Gastrocnemius medialis (tissue), 4 donors: ENCODE measurements at regions not wholly inside any gene's neighbourhood (a gene's known extent, or its start where the extent isn't known, plus 50 kb on each side); places are given as distances from the start of the nearest gene placed in this dataset.
"Not testable (repeated sequence)": the region's sequence is repeated elsewhere in the genome, so short reads cannot be mapped to it uniquely, and the experiment has no call there.

Source experiments
- ATAC-seq, 2 donors: fragments of 150-250 bp; one replicate each; pipeline ENCODE4 v1.9.1; 2016
- DNase-seq, 2 donors: peaks; one replicate each; pipeline ENCODE4 v3.0.0-alpha.2; 2019
- H3K27ac ChIP-seq, 4 donors: fragments of 200-600 bp; sonication (generic); 1 replicate in 1 of 4; 2 replicates in 3 of 4; pipeline ENCODE4 v1.5.1; 2016 to 2018; ENCODE audit warnings: mild to moderate bottlenecking in 2 of 4, moderate library complexity in 1 of 4
- H3K27me3 ChIP-seq, 3 donors: fragments of 200-600 bp; sonication (generic) in 2 of 3; 1 replicate in 1 of 3; 2 replicates in 2 of 3; pipeline versions ENCODE4 v1.5.1 to v1.6.0; 2016 to 2019; ENCODE audit warnings: mild to moderate bottlenecking in 1 of 3, moderate library complexity in 1 of 3
- H3K36me3 ChIP-seq, 2 donors: fragments of 200-600 bp; sonication (generic) in 1 of 2; one replicate each; pipeline ENCODE4 v1.5.1; 2017 to 2018
- H3K4me1 ChIP-seq, 2 donors: fragments of 200-600 bp; sonication (generic) in 1 of 2; one replicate each; pipeline ENCODE4 v1.5.1; 2016 to 2017; ENCODE audit warnings: mild to moderate bottlenecking in 2 of 2
- H3K4me3 ChIP-seq, 4 donors: fragments of 200-600 bp; sonication (generic) in 3 of 4; 1 replicate in 1 of 4; 2 replicates in 3 of 4; pipeline ENCODE4 v1.5.1; 2016 to 2019; ENCODE audit warnings: mild to moderate bottlenecking in 2 of 4
- H3K9me3 ChIP-seq, 3 donors: fragments of 200-600 bp; sonication (generic) in 2 of 3; 1 replicate in 1 of 3; 2 replicates in 2 of 3; pipeline ENCODE4 v1.5.1; 2016 to 2019
- POLR2A ChIP-seq, 2 donors: fragments of 450-650 bp; IDR thresholded peaks; one replicate each; pipeline ENCODE4 v1.6.1; 2017; ENCODE audit warnings: antibody characterized with exemption in 2 of 2, mild to moderate bottlenecking in 2 of 2, moderate library complexity in 2 of 2
- in situ Hi-C, 4 donors: fragments of 200-750 bp; cut with MboI; loops; one replicate each; pipeline versions ENCODE4 v1.15.0 to v1.8.0; 2017; ENCODE audit warnings: low sequenced_read_pairs in 4 of 4
- intact Hi-C: fragments of 100-400 bp; cut with DNase I; formaldehyde crosslinking; loops from one replicate; pipeline ENCODE4 v1.15.1; 2023; ENCODE audit warnings: low total_unique reads
- TF ChIP-seq, protein P1 (sequence below), 5 experiments: fragments of 450-650 bp in 3 of 5; fragments of 200-600 bp in 2 of 5; sonication (generic) in 2 of 5; IDR thresholded peaks in 4 of 5; conservative IDR thresholded peaks in 1 of 5; 1 replicate in 4 of 5; 2 replicates in 1 of 5; pipeline ENCODE4 v1.5.1; 2016 to 2019; ENCODE audit warnings: antibody characterized with exemption in 5 of 5, mild to moderate bottlenecking in 3 of 5, moderate library complexity in 3 of 5

DNA sequence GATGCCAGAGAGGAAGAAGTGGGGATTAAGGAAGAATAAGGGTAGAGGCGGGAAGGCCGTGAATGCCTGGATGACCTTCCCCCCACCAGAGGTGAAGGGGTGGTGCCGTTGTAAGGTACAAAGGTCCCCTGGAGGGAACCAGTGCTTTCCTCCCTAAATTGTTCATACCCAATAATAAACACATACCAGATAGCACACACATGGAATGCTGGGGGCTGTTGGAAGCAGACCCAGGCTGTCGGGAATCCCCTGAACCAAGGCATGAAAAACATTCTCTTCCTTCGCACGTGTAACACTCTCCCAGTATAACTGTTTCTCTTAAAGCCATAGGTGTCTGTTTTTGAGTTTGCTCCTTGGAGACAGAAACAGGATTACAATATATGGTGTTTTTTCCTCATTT is 107.1 kb upstream of the CTAGE1 start:
- intact Hi-C loops = no loop called here
- H3K4me1 ChIP-seq = no peaks in the 10 kb centered on the region
- no peak for DNase-seq
- no peaks in the 10 kb centered on the region for H3K36me3 ChIP-seq
- H3K27ac ChIP-seq = no peak overlapping the region
- TF ChIP-seq, protein P1, sequence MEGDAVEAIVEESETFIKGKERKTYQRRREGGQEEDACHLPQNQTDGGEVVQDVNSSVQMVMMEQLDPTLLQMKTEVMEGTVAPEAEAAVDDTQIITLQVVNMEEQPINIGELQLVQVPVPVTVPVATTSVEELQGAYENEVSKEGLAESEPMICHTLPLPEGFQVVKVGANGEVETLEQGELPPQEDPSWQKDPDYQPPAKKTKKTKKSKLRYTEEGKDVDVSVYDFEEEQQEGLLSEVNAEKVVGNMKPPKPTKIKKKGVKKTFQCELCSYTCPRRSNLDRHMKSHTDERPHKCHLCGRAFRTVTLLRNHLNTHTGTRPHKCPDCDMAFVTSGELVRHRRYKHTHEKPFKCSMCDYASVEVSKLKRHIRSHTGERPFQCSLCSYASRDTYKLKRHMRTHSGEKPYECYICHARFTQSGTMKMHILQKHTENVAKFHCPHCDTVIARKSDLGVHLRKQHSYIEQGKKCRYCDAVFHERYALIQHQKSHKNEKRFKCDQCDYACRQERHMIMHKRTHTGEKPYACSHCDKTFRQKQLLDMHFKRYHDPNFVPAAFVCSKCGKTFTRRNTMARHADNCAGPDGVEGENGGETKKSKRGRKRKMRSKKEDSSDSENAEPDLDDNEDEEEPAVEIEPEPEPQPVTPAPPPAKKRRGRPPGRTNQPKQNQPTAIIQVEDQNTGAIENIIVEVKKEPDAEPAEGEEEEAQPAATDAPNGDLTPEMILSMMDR (IDR thresholded peaks at IDR 0.05 in 4 of 5, conservative IDR thresholded peaks at IDR 0.05 in 1 of 5) = no peak
- no peak for TF ChIP-seq POLR2A (IDR thresholded peaks at IDR 0.05)
- no peaks in the 10 kb centered on the region for H3K9me3 ChIP-seq
- no peaks in the 10 kb centered on the region for H3K27me3 ChIP-seq
- H3K4me3 ChIP-seq = no peak overlapping the region
- no peak for ATAC-seq
- in situ Hi-C loops = no loop called here

- ATAC-seq (no peak), DNase-seq (no peak)
- no peak overlapping the region for H3K4me3 ChIP-seq
- H3K27me3 ChIP-seq = no peaks in the 10 kb centered on the region
- in situ Hi-C loops (no loop called here), intact Hi-C loops (no loop called here)
- H3K4me1 ChIP-seq = no peaks in the 10 kb centered on the region
- H3K27ac ChIP-seq = no peak overlapping the region
- no peaks in the 10 kb centered on the region for H3K36me3 ChIP-seq
- H3K9me3 ChIP-seq = no peaks in the 10 kb centered on the region
- TF ChIP-seq, protein P1 (IDR thresholded peaks at IDR 0.05 in 4 of 5, conservative IDR thresholded peaks at IDR 0.05 in 1 of 5) = no peak
- TF ChIP-seq POLR2A (IDR thresholded peaks at IDR 0.05) = no peak
These were observed 107.6 kb upstream of the CTAGE1 start for GRCh38 chr18:22525313-22525712.

DNA sequence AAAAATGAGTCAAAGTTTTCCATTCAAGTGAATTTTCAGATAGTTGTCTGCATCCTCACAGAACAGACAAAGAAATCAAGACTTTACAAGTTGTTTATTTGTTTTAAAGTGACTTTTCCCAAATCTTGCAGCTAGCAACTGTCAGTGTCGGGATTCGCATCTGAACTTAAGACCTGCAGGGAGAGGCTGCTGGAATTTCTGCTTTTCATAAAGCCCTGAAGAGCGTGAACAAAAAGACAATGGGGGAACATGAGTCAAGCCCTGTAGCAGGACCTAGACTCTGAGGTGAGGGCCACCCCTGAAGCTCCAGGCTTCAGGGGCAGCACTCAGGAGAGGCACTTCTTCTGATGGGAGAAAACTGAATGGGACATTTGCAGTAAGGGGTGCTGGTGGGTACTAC is 108.2 kb upstream of the CTAGE1 start:
- Histone ChIP-seq H3K27ac (no peak overlapping the region), H3K36me3 (no peaks in the 10 kb centered on the region), H3K27me3 (no peaks in the 10 kb centered on the region), H3K9me3 (no peaks in the 10 kb centered on the region), H3K4me1 (no peaks in the 10 kb centered on the region), H3K4me3 (no peak overlapping the region)
- TF ChIP-seq, protein P1 (IDR thresholded peaks at IDR 0.05 in 4 of 5, conservative IDR thresholded peaks at IDR 0.05 in 1 of 5) = no peak
- no peak for TF ChIP-seq POLR2A (IDR thresholded peaks at IDR 0.05)
- ATAC-seq = no peak
- intact Hi-C loops = no loop called here
- no peak for DNase-seq
- in situ Hi-C loops = no loop called here

GRCh38 chr18:22528291-22528690 is 110.6 kb upstream of the CTAGE1 start:
- DNase-seq (no peak), ATAC-seq (no peak)
- Histone ChIP-seq H3K4me1 (no peaks in the 10 kb centered on the region), H3K9me3 (no peaks in the 10 kb centered on the region), H3K27ac (no peak overlapping the region), H3K27me3 (no peaks in the 10 kb centered on the region), H3K4me3 (no peak overlapping the region), H3K36me3 (no peaks in the 10 kb centered on the region)
- in situ Hi-C loops = no loop called here
- intact Hi-C loops = no loop called here
- TF ChIP-seq, protein P1 (IDR thresholded peaks at IDR 0.05 in 4 of 5, conservative IDR thresholded peaks at IDR 0.05 in 1 of 5) = no peak
- TF ChIP-seq POLR2A (IDR thresholded peaks at IDR 0.05) = no peak

GRCh38 chr18:22534706-22535105 is 117.0 kb upstream of the CTAGE1 start:
- ATAC-seq, H3K27me3 ChIP-seq, H3K27ac ChIP-seq, intact Hi-C loops, H3K36me3 ChIP-seq, in situ Hi-C loops, DNase-seq, H3K4me1 ChIP-seq, H3K4me3 ChIP-seq, H3K9me3 ChIP-seq: not testable (repeated sequence)
